ENCODE measurements at regions not wholly inside any gene's neighbourhood (a gene's known extent, or its start where the extent isn't known, plus 50 kb on each side); places are given as distances from the start of the nearest gene placed in this dataset.

DNA sequence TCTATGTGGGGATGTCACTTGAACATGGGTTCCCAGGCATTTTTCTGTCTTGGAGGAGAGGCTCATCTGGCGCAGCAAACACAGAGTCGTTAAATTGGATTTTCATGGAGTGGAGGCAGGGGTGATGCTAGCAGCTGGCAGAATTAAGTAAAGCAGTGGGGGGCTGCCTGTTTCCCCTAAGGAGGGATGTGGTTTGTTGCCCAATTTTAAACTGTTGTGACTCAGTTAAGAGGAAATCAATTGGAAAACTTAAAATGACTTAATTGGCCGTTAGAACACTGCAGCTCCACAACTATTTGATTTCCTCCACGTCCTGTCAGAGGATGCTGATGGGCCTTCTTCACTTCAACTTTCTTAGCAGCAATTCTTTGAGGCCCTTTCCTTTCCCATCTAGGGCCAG is 354.1 kb upstream of the ATP5MC3 start:
- DNase-seq (ENCODE audit: low read depth in 1 of 2, low spot score in 2 of 2) (no peak), FAIRE-seq (no peak)
- no peaks in the 10 kb centered on the region for H4K20me1 ChIP-seq (replicated peaks in 1 of 2; ENCODE audit: control insufficient read depth in 1 of 2, insufficient read depth in 2 of 2, low read length in 2 of 2)
- no peak overlapping the region for H2AK5ac ChIP-seq (ENCODE audit: low read depth, low read length)
- H2BK5ac ChIP-seq (ENCODE audit: low read depth, low read length), result no peak overlapping the region
- H3K9me3 ChIP-seq (ENCODE audit: insufficient read depth in 2 of 2, low read depth in 1 of 2, low read length in 1 of 2), result no peaks in the 10 kb centered on the region
- ChIA-PET POLR2A (ENCODE audit: partially characterized antibody) (no interaction called here), CTCF (ENCODE audit: partially characterized antibody) (interaction anchor here (1.0 to 1.1 kb wide), 2 partner anchors 12 to 16 kb away, joined by 3 read pairs; no protein-coding TSS in a partner anchor)
- H3K4me3 ChIP-seq (ENCODE audit: extremely low read depth in 1 of 4, insufficient read depth in 2 of 4, low read depth in 3 of 4, low read length in 4 of 4), result no peak overlapping the region
- no peak for TF ChIP-seq TEAD4 (IDR thresholded peaks at IDR 0.05; ENCODE audit: low read depth, low read length)
- no peak for TF ChIP-seq CEBPB (IDR thresholded peaks at IDR 0.05; ENCODE audit: low read depth, low read length)
- TF ChIP-seq KDM5A (IDR thresholded peaks at IDR 0.05; ENCODE audit: low read length), result no peak
- no peak for TF ChIP-seq FOSL1 (IDR thresholded peaks at IDR 0.05; ENCODE audit: insufficient read depth, low read depth, low read length)
- H3K23ac ChIP-seq (ENCODE audit: insufficient read length), result no peak overlapping the region
- H3K4me2 ChIP-seq (ENCODE audit: insufficient read depth in 1 of 2, low read depth in 2 of 2, low read length in 2 of 2), result no peak overlapping the region
- no peak overlapping the region for H3K9ac ChIP-seq (replicated peaks in 1 of 4; ENCODE audit: extremely low read depth in 1 of 4, low read depth in 3 of 4, low read length in 3 of 4)
- H2BK12ac ChIP-seq (ENCODE audit: low read depth, low read length), result no peak overlapping the region
- no peak overlapping the region for H4K5ac ChIP-seq (ENCODE audit: insufficient read length, low read depth, low read length)
- H3K27me3 ChIP-seq (replicated peaks in 1 of 4; ENCODE audit: control insufficient read depth in 3 of 4, extremely low read depth in 1 of 4, insufficient read depth in 3 of 4, low read length in 3 of 4), result no peaks in the 10 kb centered on the region
- H3K36me3 ChIP-seq (ENCODE audit: control insufficient read depth in 2 of 4, insufficient read depth in 4 of 4, low read length in 3 of 4), result no peaks in the 10 kb centered on the region
- no peak overlapping the region for H3K56ac ChIP-seq (replicated peaks; ENCODE audit: insufficient read length, low read depth, low read length)
- no peak overlapping the region for H2BK20ac ChIP-seq (ENCODE audit: low read length)
- no peak overlapping the region for H3K18ac ChIP-seq (ENCODE audit: extremely low read depth, low read length)
- H2AFZ ChIP-seq (ENCODE audit: low read length), result 0 out of 2 replicates have a peak overlapping the region, but pooled peaks have one; percentile 31
- H3K79me1 ChIP-seq (ENCODE audit: low read depth, low read length), result no peaks in the 10 kb centered on the region
- H3K14ac ChIP-seq (ENCODE audit: insufficient read length), result no peak overlapping the region
- no peak overlapping the region for H2BK15ac ChIP-seq (ENCODE audit: low read length)
- H3K23me2 ChIP-seq (ENCODE audit: low read depth, low read length), result no peaks in the 10 kb centered on the region; the same call in 1 of the 2 replicates
- no peak overlapping the region for H4K91ac ChIP-seq (replicated peaks; ENCODE audit: insufficient read length, low read length)
- no peak overlapping the region for H2BK120ac ChIP-seq (replicated peaks; ENCODE audit: low read depth, low read length)
- 90% methylated on average over 4 of the region's 4 CpGs; no CpG with 5 or more reads in 1 of the 2 experiments for WGBS, 2 experiments (ENCODE audit: extremely low coverage in 1 of 2, insufficient coverage in 1 of 2, insufficient read length in 1 of 2, insufficient replicate concordance in 2 of 2, low coverage in 1 of 2, low lambda C conversion rate in 2 of 2, missing lambda C conversion rate in 1 of 2)
- H3K79me2 ChIP-seq (ENCODE audit: control insufficient read depth in 1 of 2, insufficient read depth in 2 of 2, low read length in 2 of 2), result no peaks in the 10 kb centered on the region
- no peak overlapping the region for H3K4ac ChIP-seq (replicated peaks; ENCODE audit: insufficient read length, low read depth, low read length)
- H4K8ac ChIP-seq (ENCODE audit: extremely low read depth, insufficient read depth, low read length), result no peak overlapping the region
- no peak overlapping the region for H3K27ac ChIP-seq (ENCODE audit: low read depth, low read length)
- H3K4me1 ChIP-seq (replicated peaks in 1 of 4; ENCODE audit: control insufficient read depth in 3 of 4, insufficient read depth in 4 of 4, low read length in 3 of 4), result no peaks in the 10 kb centered on the region

Data from H1 (cell line).